Liver (tissue), 3 donors: ENCODE measurements at regions not wholly inside any gene's neighbourhood (a gene's known extent, or its start where the extent isn't known, plus 50 kb on each side); places are given as distances from the start of the nearest gene placed in this dataset.

Experiments
- ATF3 ChIP-seq: IDR thresholded peaks from 2 replicates; pipeline ENCODE4 v1.6.1; 2016; ENCODE audit warnings: antibody characterized with exemption
- CTCF ChIP-seq: fragments of 150-350 bp; IDR thresholded peaks from 2 replicates; pipeline ENCODE4 v1.5.1; 2017; ENCODE audit warnings: improper control_type of control experiment, low read depth, low read length; ENCODE audit not compliant: missing input control
- FOXA1 ChIP-seq: IDR thresholded peaks from 2 replicates; pipeline ENCODE4 v1.6.1; 2016; ENCODE audit warnings: antibody characterized with exemption
- GABPA ChIP-seq, 2 donors: IDR thresholded peaks in 1 of 2; conservative IDR thresholded peaks in 1 of 2; 2 replicates each; pipeline ENCODE4 v1.6.1; 2016; ENCODE audit warnings: antibody characterized with exemption in 2 of 2, mild to moderate bottlenecking in 1 of 2, moderate library complexity in 1 of 2
- JUND ChIP-seq, 2 donors: IDR thresholded peaks; 2 replicates each; pipeline ENCODE4 v1.6.1; 2016; ENCODE audit warnings: antibody characterized with exemption in 2 of 2
- RAD21 ChIP-seq, 2 donors: IDR thresholded peaks; 2 replicates each; pipeline ENCODE4 v1.6.1; 2016; ENCODE audit warnings: antibody characterized with exemption in 2 of 2, mild to moderate bottlenecking in 2 of 2
- SP1 ChIP-seq: IDR thresholded peaks from 2 replicates; pipeline ENCODE4 v1.6.1; 2018; ENCODE audit warnings: antibody characterized with exemption, mild to moderate bottlenecking
- TAF1 ChIP-seq: conservative IDR thresholded peaks from 2 replicates; pipeline ENCODE4 v1.6.1; 2016; ENCODE audit warnings: antibody characterized with exemption, mild to moderate bottlenecking
- YY1 ChIP-seq: IDR thresholded peaks from 2 replicates; pipeline ENCODE4 v1.6.1; 2016; ENCODE audit warnings: antibody characterized with exemption, mild to moderate bottlenecking
- TF ChIP-seq, protein P1 (sequence below): IDR thresholded peaks from 2 replicates; pipeline ENCODE4 v1.6.1; 2016; ENCODE audit warnings: antibody characterized with exemption
- TF ChIP-seq, protein P2 (sequence below): IDR thresholded peaks from 2 replicates; pipeline ENCODE4 v1.6.1; 2016; ENCODE audit warnings: antibody characterized with exemption
- donor health status: healthy.
- donor health status: healthy.

DNA sequence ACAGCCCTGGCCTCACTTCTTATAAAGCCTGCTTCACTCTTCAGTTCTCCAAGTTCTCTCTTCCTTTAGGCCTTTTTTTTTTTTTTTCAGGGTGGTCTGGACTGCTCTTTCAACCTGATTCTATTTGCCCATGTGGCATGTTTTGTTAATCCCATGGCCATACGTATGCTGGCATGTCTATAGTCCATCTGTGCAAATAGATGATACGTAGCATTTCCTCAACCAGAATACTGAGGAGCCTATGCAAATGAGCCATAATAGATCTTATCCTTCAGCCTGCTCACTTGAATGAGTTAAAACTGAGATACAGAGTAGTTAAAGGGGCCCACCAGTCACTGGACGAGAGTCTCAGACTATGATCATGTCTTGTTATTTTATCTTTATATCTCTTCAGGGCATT, 265.2 kb upstream of the CXCR4 start:
- TF ChIP-seq RAD21 (IDR thresholded peaks at IDR 0.05) (no peak), CTCF (no peak), SP1 (no peak), ATF3 (no peak), FOXA1 (no peak), TAF1 (no peak), YY1 (no peak), GABPA (IDR thresholded peaks at IDR 0.05 in 1 of 2, conservative IDR thresholded peaks at IDR 0.05 in 1 of 2) (no peak), JUND (IDR thresholded peaks at IDR 0.05) (no peak)
- TF ChIP-seq, protein P1, sequence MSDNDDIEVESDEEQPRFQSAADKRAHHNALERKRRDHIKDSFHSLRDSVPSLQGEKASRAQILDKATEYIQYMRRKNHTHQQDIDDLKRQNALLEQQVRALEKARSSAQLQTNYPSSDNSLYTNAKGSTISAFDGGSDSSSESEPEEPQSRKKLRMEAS = no peak
- TF ChIP-seq, protein P2, sequence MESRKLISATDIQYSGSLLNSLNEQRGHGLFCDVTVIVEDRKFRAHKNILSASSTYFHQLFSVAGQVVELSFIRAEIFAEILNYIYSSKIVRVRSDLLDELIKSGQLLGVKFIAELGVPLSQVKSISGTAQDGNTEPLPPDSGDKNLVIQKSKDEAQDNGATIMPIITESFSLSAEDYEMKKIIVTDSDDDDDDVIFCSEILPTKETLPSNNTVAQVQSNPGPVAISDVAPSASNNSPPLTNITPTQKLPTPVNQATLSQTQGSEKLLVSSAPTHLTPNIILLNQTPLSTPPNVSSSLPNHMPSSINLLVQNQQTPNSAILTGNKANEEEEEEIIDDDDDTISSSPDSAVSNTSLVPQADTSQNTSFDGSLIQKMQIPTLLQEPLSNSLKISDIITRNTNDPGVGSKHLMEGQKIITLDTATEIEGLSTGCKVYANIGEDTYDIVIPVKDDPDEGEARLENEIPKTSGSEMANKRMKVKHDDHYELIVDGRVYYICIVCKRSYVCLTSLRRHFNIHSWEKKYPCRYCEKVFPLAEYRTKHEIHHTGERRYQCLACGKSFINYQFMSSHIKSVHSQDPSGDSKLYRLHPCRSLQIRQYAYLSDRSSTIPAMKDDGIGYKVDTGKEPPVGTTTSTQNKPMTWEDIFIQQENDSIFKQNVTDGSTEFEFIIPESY = no peak
